ENCODE measurements at regions not wholly inside any gene's neighbourhood (a gene's known extent, or its start where the extent isn't known, plus 50 kb on each side); places are given as distances from the start of the nearest gene placed in this dataset.
"Not testable (repeated sequence)": the region's sequence is repeated elsewhere in the genome, so short reads cannot be mapped to it uniquely, and the experiment has no call there.

DNA sequence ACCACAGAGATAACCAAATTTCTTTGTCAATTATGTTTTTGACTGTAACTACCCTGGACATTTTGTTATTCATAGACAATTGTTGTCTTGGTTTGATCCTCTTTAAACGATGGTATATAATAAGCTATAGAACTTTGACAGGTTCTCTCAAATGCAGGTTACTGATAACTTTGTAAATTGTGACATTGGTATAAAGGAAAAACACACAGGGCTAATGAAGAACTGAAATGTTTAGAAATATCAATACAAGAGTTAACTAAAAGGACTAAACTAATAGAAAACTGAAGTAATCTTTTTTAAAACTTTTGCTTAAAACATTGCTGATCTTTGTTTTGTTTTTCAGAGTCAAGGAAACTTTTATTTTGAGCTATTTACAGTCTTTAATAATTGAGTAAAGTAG, 124.8 kb downstream of the TPBG start:
- Histone ChIP-seq H3K36me3 (no peaks in the 10 kb centered on the region), H3K4me3 (no peak overlapping the region), H3K9me3 (peaks cover 8% of the 10 kb centered on the region), H3K27me3 (no peaks in the 10 kb centered on the region), H3K4me1 (no peaks in the 10 kb centered on the region), H3K27ac (no peak overlapping the region)
- ATAC-seq (no peak), DNase-seq (no peak)
- TF ChIP-seq, protein P1, sequence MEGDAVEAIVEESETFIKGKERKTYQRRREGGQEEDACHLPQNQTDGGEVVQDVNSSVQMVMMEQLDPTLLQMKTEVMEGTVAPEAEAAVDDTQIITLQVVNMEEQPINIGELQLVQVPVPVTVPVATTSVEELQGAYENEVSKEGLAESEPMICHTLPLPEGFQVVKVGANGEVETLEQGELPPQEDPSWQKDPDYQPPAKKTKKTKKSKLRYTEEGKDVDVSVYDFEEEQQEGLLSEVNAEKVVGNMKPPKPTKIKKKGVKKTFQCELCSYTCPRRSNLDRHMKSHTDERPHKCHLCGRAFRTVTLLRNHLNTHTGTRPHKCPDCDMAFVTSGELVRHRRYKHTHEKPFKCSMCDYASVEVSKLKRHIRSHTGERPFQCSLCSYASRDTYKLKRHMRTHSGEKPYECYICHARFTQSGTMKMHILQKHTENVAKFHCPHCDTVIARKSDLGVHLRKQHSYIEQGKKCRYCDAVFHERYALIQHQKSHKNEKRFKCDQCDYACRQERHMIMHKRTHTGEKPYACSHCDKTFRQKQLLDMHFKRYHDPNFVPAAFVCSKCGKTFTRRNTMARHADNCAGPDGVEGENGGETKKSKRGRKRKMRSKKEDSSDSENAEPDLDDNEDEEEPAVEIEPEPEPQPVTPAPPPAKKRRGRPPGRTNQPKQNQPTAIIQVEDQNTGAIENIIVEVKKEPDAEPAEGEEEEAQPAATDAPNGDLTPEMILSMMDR (IDR thresholded peaks at IDR 0.05): no peak
- intact Hi-C loops (cut with DNase I): no loop called here

DNA sequence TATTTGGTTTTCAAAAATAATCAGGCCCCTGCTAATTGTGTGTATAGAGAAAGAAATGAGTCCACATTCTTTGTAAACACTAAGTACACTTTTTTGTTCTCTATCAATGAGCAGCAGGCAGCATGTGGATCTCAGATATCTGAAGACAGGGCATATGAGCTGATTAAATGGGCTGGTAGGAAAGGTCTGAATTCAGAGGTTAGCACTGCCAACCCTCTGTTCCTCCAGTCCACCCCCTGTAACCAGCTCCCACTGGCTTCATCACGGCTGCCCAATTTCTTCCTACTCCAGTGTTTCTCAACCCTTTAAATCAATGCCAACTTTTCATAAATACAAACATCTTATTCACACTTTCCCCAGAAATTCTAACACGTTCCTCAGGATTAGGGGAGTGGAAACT, 128.5 kb downstream of the TPBG start:
- no peaks in the 10 kb centered on the region for H3K4me1 ChIP-seq
- no peaks in the 10 kb centered on the region for H3K36me3 ChIP-seq
- no peaks in the 10 kb centered on the region for H3K27me3 ChIP-seq
- intact Hi-C loops (cut with DNase I): no loop called here
- DNase-seq (no peak), ATAC-seq (no peak)
- H3K4me3 ChIP-seq: no peak overlapping the region
- peaks cover 8% of the 10 kb centered on the region for H3K9me3 ChIP-seq
- TF ChIP-seq, protein P1 (IDR thresholded peaks at IDR 0.05): no peak
- H3K27ac ChIP-seq: no peak overlapping the region

DNA sequence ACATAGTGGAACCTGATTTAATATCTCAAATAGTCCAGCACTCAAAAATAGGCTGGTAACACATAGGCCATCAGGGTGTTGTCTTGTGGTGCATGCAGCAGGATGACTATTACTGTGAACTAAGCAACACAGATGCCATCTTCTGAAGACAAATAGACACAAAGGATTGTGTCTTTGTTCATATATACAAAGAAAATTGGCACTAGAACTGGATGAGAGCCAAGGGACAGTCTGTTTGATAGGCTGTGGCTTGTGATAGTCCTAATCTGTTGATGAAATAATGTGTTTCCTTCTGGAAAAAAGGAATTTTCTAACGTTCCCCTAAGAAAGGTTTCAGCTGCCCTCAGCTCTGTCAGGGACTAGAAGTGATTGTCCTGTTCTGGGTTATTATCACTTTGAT, 129.8 kb downstream of the TPBG start:
- no peak for DNase-seq
- TF ChIP-seq, protein P1 (IDR thresholded peaks at IDR 0.05): no peak
- H3K27ac ChIP-seq: no peak overlapping the region
- no peak for ATAC-seq
- H3K36me3 ChIP-seq: no peaks in the 10 kb centered on the region
- intact Hi-C loops (cut with DNase I): no loop called here
- no peaks in the 10 kb centered on the region for H3K9me3 ChIP-seq
- H3K4me3 ChIP-seq: no peak overlapping the region
- H3K4me1 ChIP-seq: no peaks in the 10 kb centered on the region
- no peaks in the 10 kb centered on the region for H3K27me3 ChIP-seq

GRCh38 chr6:82494367-82494766, 130.8 kb downstream of the TPBG start:
- H3K4me1 ChIP-seq: no peaks in the 10 kb centered on the region
- TF ChIP-seq, protein P1 (IDR thresholded peaks at IDR 0.05): no peak
- no peak for DNase-seq
- ATAC-seq: no peak
- H3K4me3 ChIP-seq: no peak overlapping the region
- no peaks in the 10 kb centered on the region for H3K36me3 ChIP-seq
- H3K9me3 ChIP-seq: no peaks in the 10 kb centered on the region
- no peak overlapping the region for H3K27ac ChIP-seq
- H3K27me3 ChIP-seq: no peaks in the 10 kb centered on the region
- intact Hi-C loops (cut with DNase I): no loop called here

GRCh38 chr6:82501901-82502300, 138.3 kb downstream of the TPBG start:
- ATAC-seq; H3K4me3 ChIP-seq; H3K27me3 ChIP-seq; H3K9me3 ChIP-seq; H3K36me3 ChIP-seq; intact Hi-C loops (cut with DNase I); H3K4me1 ChIP-seq; DNase-seq; H3K27ac ChIP-seq: not testable (repeated sequence)

DNA sequence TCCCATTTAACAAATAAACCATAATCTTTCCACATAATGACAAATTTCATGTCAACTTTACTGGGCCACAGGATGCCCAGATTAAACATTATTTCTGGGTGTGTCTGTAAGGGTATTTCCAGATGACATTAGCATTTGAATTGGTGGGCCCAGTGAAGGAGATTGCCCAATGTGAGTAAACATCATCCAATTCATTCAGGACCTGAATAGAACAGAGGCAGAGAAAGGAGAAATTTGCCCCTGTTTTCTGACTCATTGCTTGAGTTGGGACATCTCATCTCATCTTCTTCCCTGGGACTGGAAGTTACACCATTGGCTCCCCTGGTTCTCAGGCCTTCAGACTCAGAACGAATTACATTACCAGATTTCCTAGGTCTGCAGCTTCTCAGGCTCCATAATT, 142.9 kb downstream of the TPBG start:
- Histone ChIP-seq H3K4me3 (no peak overlapping the region), H3K36me3 (no peaks in the 10 kb centered on the region), H3K4me1 (no peaks in the 10 kb centered on the region), H3K27me3 (no peaks in the 10 kb centered on the region), H3K27ac (no peak overlapping the region), H3K9me3 (no peaks in the 10 kb centered on the region)
- TF ChIP-seq, protein P1 (IDR thresholded peaks at IDR 0.05): no peak
- ATAC-seq (no peak), DNase-seq (no peak)
- intact Hi-C loops (cut with DNase I): no loop called here
